A673 (cell line): ENCODE measurements at regions not wholly inside any gene's neighbourhood (a gene's known extent, or its start where the extent isn't known, plus 50 kb on each side); places are given as distances from the start of the nearest gene placed in this dataset.

Source experiments
- BruUV-seq: library from RNA; stranded (reverse); fragments of 400-500 nt; replicated peaks from 2 replicates; lab custom pipeline; 2021; lab: Mats Ljungman, UMichigan
- CTCF ChIA-PET: fragments of 300-600 bp; sonication (Branson Sonifier 250); formaldehyde crosslinking; loops from one replicate; lab custom pipeline; 2022; ENCODE audit warnings: antibody characterized with exemption; lab: Charles Lee
- POLR2A ChIA-PET: fragments of 300-600 bp; sonication (Branson Sonifier 250); formaldehyde crosslinking; loops from one replicate; lab custom pipeline; 2022; ENCODE audit warnings: antibody characterized with exemption; ENCODE audit not compliant: low non-redundant PET; lab: Charles Lee
- DNase-seq: peaks from one replicate; pipeline ENCODE4 v3.0.0-alpha.2; 2015; ENCODE audit warnings: low spot score
- H3K27ac ChIP-seq: fragments of 200-600 bp; sonication (generic); 2 replicates; pipeline ENCODE4 v1.5.1; 2016; ENCODE audit warnings: mixed run types, low read depth, mild to moderate bottlenecking, mixed read lengths, antibody characterized with exemption, low read length; ENCODE audit not compliant: poor library complexity, severe bottlenecking
- H3K27me3 ChIP-seq: fragments of 200-600 bp; sonication (generic); replicated peaks from 2 replicates; pipeline ENCODE4 v1.6.1; 2017; ENCODE audit warnings: mixed run types, low read depth, mild to moderate bottlenecking, mixed read lengths, antibody characterized with exemption, low read length; ENCODE audit not compliant: insufficient read depth, poor library complexity
- H3K36me3 ChIP-seq: fragments of 200-600 bp; sonication (generic); 2 replicates; pipeline ENCODE4 v1.6.1; 2016; ENCODE audit warnings: mixed run types, mild to moderate bottlenecking, mixed read lengths, antibody characterized with exemption, low read length; ENCODE audit not compliant: insufficient read depth, poor library complexity, severe bottlenecking
- H3K4me1 ChIP-seq: fragments of 200-600 bp; sonication (generic); 2 replicates; pipeline ENCODE4 v1.6.1; 2017; ENCODE audit warnings: mixed run types, mild to moderate bottlenecking, mixed read lengths, antibody characterized with exemption, low read length; ENCODE audit not compliant: insufficient read depth, poor library complexity, severe bottlenecking
- H3K4me3 ChIP-seq: fragments of 200-600 bp; sonication (generic); 2 replicates; pipeline ENCODE4 v1.5.1; 2016; ENCODE audit warnings: low read depth, mixed run types, mild to moderate bottlenecking, mixed read lengths, low read length; ENCODE audit not compliant: poor library complexity, severe bottlenecking
- H3K9me3 ChIP-seq: fragments of 200-600 bp; sonication (generic); 2 replicates; pipeline ENCODE4 v1.6.1; 2016; ENCODE audit warnings: mixed run types, low read depth, mild to moderate bottlenecking, mixed read lengths, antibody characterized with exemption, low read length; ENCODE audit not compliant: poor library complexity, severe bottlenecking
- CTCF ChIP-seq: fragments of 300-800, 200-600 bp; sonication (generic); conservative IDR thresholded peaks from 2 replicates; pipeline ENCODE4 v1.5.1; 2017; ENCODE audit warnings: low read depth, mild to moderate bottlenecking, antibody characterized with exemption, low read length, moderate library complexity, mixed read lengths
- EZH2 ChIP-seq: fragments of 200-600 bp; sonication (generic); IDR thresholded peaks from 2 replicates; pipeline ENCODE4 v1.6.1; 2017; ENCODE audit warnings: borderline replicate concordance, low read depth, mild to moderate bottlenecking, mixed read lengths, antibody characterized with exemption, low read length; ENCODE audit not compliant: poor library complexity, severe bottlenecking
- intact Hi-C: fragments of 100-400 bp; cut with micrococcal nuclease; formaldehyde crosslinking; loops from one replicate; pipeline ENCODE4 v1.10.0; 2022; ENCODE audit not compliant: unreplicated experiment

GRCh38 chr16:74232806-74233465 lies 63.7 kb upstream of the PSMD7 start:
- intact Hi-C loops: no loop called here
- H3K27me3 ChIP-seq: no peaks in the 10 kb centered on the region
- BruUV-seq: no TSS peak
- POLR2A ChIA-PET: no interaction called here
- no peak overlapping the region for H3K4me3 ChIP-seq
- no peak for DNase-seq
- no peak for TF ChIP-seq EZH2
- no peak for TF ChIP-seq CTCF
- CTCF ChIA-PET: no interaction called here
- H3K36me3 ChIP-seq: no peaks in the 10 kb centered on the region
- H3K4me1 ChIP-seq: no peaks in the 10 kb centered on the region
- H3K9me3 ChIP-seq: no peaks in the 10 kb centered on the region
- no peak overlapping the region for H3K27ac ChIP-seq

- no peak for TF ChIP-seq CTCF
- CTCF ChIA-PET: no interaction called here
- intact Hi-C loops: no loop called here
- DNase-seq: no peak
- Histone ChIP-seq H3K4me3 (no peak overlapping the region), H3K4me1 (peaks cover 3% of the 10 kb centered on the region), H3K9me3 (no peaks in the 10 kb centered on the region), H3K27me3 (no peaks in the 10 kb centered on the region), H3K36me3 (no peaks in the 10 kb centered on the region), H3K27ac (no peak overlapping the region)
- POLR2A ChIA-PET: no interaction called here
- BruUV-seq: no TSS peak
These were observed 66.5 kb upstream of the PSMD7 start for GRCh38 chr16:74230126-74230525.

GRCh38 chr16:74226338-74226954 lies 70.2 kb upstream of the PSMD7 start:
- H3K4me3 ChIP-seq: no peak overlapping the region
- peaks cover 9% of the 10 kb centered on the region for H3K4me1 ChIP-seq
- BruUV-seq: no TSS peak
- no peaks in the 10 kb centered on the region for H3K27me3 ChIP-seq
- no peaks in the 10 kb centered on the region for H3K36me3 ChIP-seq
- intact Hi-C loops: loop anchor here (2.0 to 10.0 kb wide), 5 partner anchors 119 to 662 kb away; no protein-coding TSS in a partner anchor
- TF ChIP-seq EZH2 (no peak), CTCF (peak; percentile 79)
- DNase-seq: peak; percentile 62
- ChIA-PET POLR2A (no interaction called here), CTCF (interaction anchor here (0.5 to 1.7 kb wide), 14 partner anchors 9 to 662 kb away, joined by 3 to 12 read pairs (median 4); no protein-coding TSS in a partner anchor)
- H3K9me3 ChIP-seq: no peaks in the 10 kb centered on the region
- no peak overlapping the region for H3K27ac ChIP-seq
